GM19025 (cell line): ENCODE measurements at regions not wholly inside any gene's neighbourhood (a gene's known extent, or its start where the extent isn't known, plus 50 kb on each side); places are given as distances from the start of the nearest gene placed in this dataset.
"Not testable (repeated sequence)": the region's sequence is repeated elsewhere in the genome, so short reads cannot be mapped to it uniquely, and the experiment has no call there.

ENCODE experiments used
- ATAC-seq: cut with Tn5 transposase; IDR thresholded peaks from one replicate; pipeline ENCODE4 v1.9.1; 2021; ENCODE audit warnings: mild to moderate bottlenecking, low read depth, moderate library complexity; ENCODE audit not compliant: unreplicated experiment

- ATAC-seq = no peak
Measured at GRCh38 chr10:62938672-62939071, 122.5 kb upstream of the EGR2 start.

- ATAC-seq = no peak
Measured at GRCh38 chr10:62937674-62938073, 121.5 kb upstream of the EGR2 start.

- no peak for ATAC-seq
Measured at GRCh38 chr10:62935022-62935421, 118.9 kb upstream of the EGR2 start.

GRCh38 chr10:62934258-62934657 is 118.1 kb upstream of the EGR2 start:
- no peak for ATAC-seq

GRCh38 chr10:62928763-62929162 is 112.6 kb upstream of the EGR2 start:
- not testable (repeated sequence) for ATAC-seq

- ATAC-seq = no peak
Measured at GRCh38 chr10:62926407-62926806, 110.2 kb upstream of the EGR2 start.

- no peak for ATAC-seq
Measured at GRCh38 chr10:62924344-62924748, 108.2 kb upstream of the EGR2 start.

- ATAC-seq = no peak
Measured at GRCh38 chr10:62919776-62920175, 103.6 kb upstream of the EGR2 start.

GRCh38 chr10:62917475-62918238 is 101.5 kb upstream of the EGR2 start:
- ATAC-seq = peak; percentile 60

GRCh38 chr10:62916141-62916603 is 100.0 kb upstream of the EGR2 start:
- no peak for ATAC-seq

- no peak for ATAC-seq
Measured at GRCh38 chr10:62915158-62915557, 99.0 kb upstream of the EGR2 start.

- no peak for ATAC-seq
Measured at GRCh38 chr10:62912086-62912485, 95.9 kb upstream of the EGR2 start.

GRCh38 chr10:62911210-62911963 is 95.2 kb upstream of the EGR2 start:
- no peak for ATAC-seq

GRCh38 chr10:62907470-62908212 is 91.5 kb upstream of the EGR2 start:
- no peak for ATAC-seq

GRCh38 chr10:62904281-62904875 is 88.2 kb upstream of the EGR2 start:
- no peak for ATAC-seq

- no peak for ATAC-seq
Measured at GRCh38 chr10:62903828-62904227, 87.7 kb upstream of the EGR2 start.

GRCh38 chr10:62900829-62901571 is 84.8 kb upstream of the EGR2 start:
- ATAC-seq = no peak

- no peak for ATAC-seq
Measured at GRCh38 chr10:62899311-62899710, 83.1 kb upstream of the EGR2 start.

GRCh38 chr10:62895063-62895462 is 78.9 kb upstream of the EGR2 start:
- ATAC-seq = no peak

GRCh38 chr10:62894156-62894555 is 78.0 kb upstream of the EGR2 start:
- ATAC-seq = no peak
